Upper lobe of left lung (tissue), 6 donors: ENCODE measurements at regions not wholly inside any gene's neighbourhood (a gene's known extent, or its start where the extent isn't known, plus 50 kb on each side); places are given as distances from the start of the nearest gene placed in this dataset.
A peak's percentile ranks its signal among the peaks of the same experiment; 100 is the strongest.

Source experiments
- ATAC-seq, 2 donors: fragments of 200-7000 bp; cut with Tn5 transposase; one replicate each; pipeline ENCODE4 v1.9.1; 2022; ENCODE audit warnings: mild to moderate bottlenecking in 2 of 2, moderate library complexity in 2 of 2; ENCODE audit not compliant: low FRiP score in 2 of 2
- DNase-seq, 2 donors: peaks; one replicate each; pipeline ENCODE4 v3.0.0-alpha.2; 2019 to 2020
- H3K27ac ChIP-seq, 4 donors: fragments of 200-600 bp; sonication (generic); one replicate each; pipeline ENCODE4 v1.5.1; 2016 to 2019
- H3K27me3 ChIP-seq, 4 donors: fragments of 200-600 bp; sonication (generic); one replicate each; pipeline ENCODE4 v1.5.1; 2017 to 2019
- H3K36me3 ChIP-seq, 4 donors: fragments of 200-600 bp; sonication (generic); one replicate each; pipeline ENCODE4 v1.5.1; 2016 to 2019
- H3K4me1 ChIP-seq, 4 donors: fragments of 200-600 bp; sonication (generic); one replicate each; pipeline ENCODE4 v1.5.1; 2018 to 2019
- H3K4me3 ChIP-seq, 4 donors: fragments of 200-600 bp; sonication (generic); one replicate each; pipeline ENCODE4 v1.5.1; 2017 to 2019; ENCODE audit warnings: mild to moderate bottlenecking in 2 of 4, moderate library complexity in 1 of 4
- H3K9me3 ChIP-seq, 4 donors: fragments of 200-600 bp; sonication (generic); one replicate each; pipeline ENCODE4 v1.5.1; 2018 to 2019
- CTCF ChIP-seq, 6 experiments: fragments of 450-650 bp in 4 of 6; fragments of 200-600 bp in 2 of 6; sonication (generic) in 2 of 6; IDR thresholded peaks; one replicate each; pipeline ENCODE4 v1.5.1; 2016 to 2019; ENCODE audit warnings: antibody characterized with exemption in 6 of 6
- EP300 ChIP-seq, 4 donors: sonication (generic); formaldehyde crosslinking; IDR thresholded peaks; one replicate each; pipeline ENCODE4 v1.5.1; 2017; ENCODE audit warnings: antibody characterized with exemption in 4 of 4, control low read depth in 2 of 4
- POLR2A ChIP-seq, 4 donors: fragments of 450-650 bp; IDR thresholded peaks; one replicate each; pipeline ENCODE4 v1.5.1; 2016 to 2017; ENCODE audit warnings: antibody characterized with exemption in 4 of 4, mild to moderate bottlenecking in 2 of 4
- POLR2AphosphoS5 ChIP-seq, 2 donors: sonication (generic); formaldehyde crosslinking; IDR thresholded peaks; one replicate each; pipeline ENCODE4 v1.5.1; 2017; ENCODE audit warnings: antibody characterized with exemption in 2 of 2
- WGBS, 2 donors: methylation state at CpG; one replicate each; pipeline ENCODE4 v1.1.5; 2017 to 2018; 5-methylcytosine and 5-hydroxymethylcytosine counted together
- donor health status: DM: no; HTN: no; CAD: no; lungs with moderate emphysema.
- donor health status: DM: no; HTN: yes; CAD: no; lungs with severe emphysema.

DNA sequence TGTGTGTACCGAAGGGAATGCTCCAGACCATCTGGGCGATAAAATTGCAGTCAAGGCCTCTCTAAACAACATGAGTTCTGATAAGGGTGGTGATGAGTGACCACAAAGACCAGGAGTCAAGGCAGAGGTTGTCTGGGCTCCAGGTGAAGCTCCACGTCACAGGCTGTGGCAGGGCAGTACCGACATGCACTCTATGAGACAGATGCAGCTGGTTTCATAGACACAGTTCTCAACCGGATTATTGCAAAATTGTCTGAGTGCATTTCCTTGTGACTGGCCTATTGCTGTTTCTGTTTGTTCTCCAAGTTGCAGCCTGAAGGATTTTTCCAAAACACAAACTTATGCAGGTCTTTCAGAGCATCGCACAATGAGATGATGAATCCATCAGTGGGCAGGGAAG is 157.5 kb upstream of the HES1 start:
- no peak for ATAC-seq
- H3K4me3 ChIP-seq: no peak overlapping the region
- WGBS, 2 donors: 69 to 78% methylated on average over 6 of the region's 6 CpGs
- TF ChIP-seq POLR2AphosphoS5 (IDR thresholded peaks at IDR 0.05) (no peak), POLR2A (IDR thresholded peaks at IDR 0.05) (no peak), CTCF (IDR thresholded peaks at IDR 0.05) (no peak), EP300 (IDR thresholded peaks at IDR 0.05) (no peak)
- H3K9me3 ChIP-seq: no peaks in the 10 kb centered on the region
- H3K36me3 ChIP-seq: no peaks in the 10 kb centered on the region
- DNase-seq: no peak
- H3K27me3 ChIP-seq: no peaks in the 10 kb centered on the region
- peaks cover 21 to 45% (median 26%) of the 10 kb centered on the region in 4 donors for H3K4me1 ChIP-seq
- H3K27ac ChIP-seq: no peak overlapping the region

GRCh38 chr3:193980326-193980725 is 155.6 kb upstream of the HES1 start:
- H3K27me3 ChIP-seq: no peaks in the 10 kb centered on the region
- 86 to 89% methylated on average over 7 of the region's 7 CpGs for WGBS, 2 donors
- H3K9me3 ChIP-seq: no peaks in the 10 kb centered on the region
- no peak overlapping the region for H3K27ac ChIP-seq
- H3K4me1 ChIP-seq: peaks cover 10 to 33% (median 29%) of the 10 kb centered on the region in 4 donors
- no peaks in the 10 kb centered on the region for H3K36me3 ChIP-seq
- no peak overlapping the region for H3K4me3 ChIP-seq
- no peak for DNase-seq
- TF ChIP-seq POLR2A (IDR thresholded peaks at IDR 0.05) (no peak), POLR2AphosphoS5 (IDR thresholded peaks at IDR 0.05) (no peak), CTCF (IDR thresholded peaks at IDR 0.05) (no peak), EP300 (IDR thresholded peaks at IDR 0.05) (no peak)
- ATAC-seq: no peak

DNA sequence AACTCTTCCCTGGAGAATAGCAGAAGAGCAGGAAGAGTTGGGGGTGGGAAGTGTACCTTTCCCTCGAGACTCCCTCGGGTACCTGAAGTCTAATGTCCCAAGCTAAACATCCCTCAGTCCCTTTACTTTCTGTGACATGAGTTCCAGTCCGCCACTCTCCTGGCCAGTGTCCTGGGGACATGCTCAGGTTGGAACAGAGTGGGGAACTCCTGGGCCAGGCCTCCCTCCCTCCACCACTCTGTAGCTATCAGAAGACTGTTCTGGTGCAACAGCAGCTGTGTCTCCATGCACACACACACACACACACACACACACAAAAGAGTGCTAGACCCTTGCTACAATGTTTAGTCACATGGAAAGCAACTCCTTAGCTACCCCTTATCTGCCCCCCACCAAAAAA is 155.0 kb upstream of the HES1 start:
- H3K36me3 ChIP-seq: no peaks in the 10 kb centered on the region
- no peak overlapping the region for H3K27ac ChIP-seq
- WGBS, 2 donors: 82 to 94% methylated on average over 2 to 3 of the region's 3 CpGs
- H3K4me3 ChIP-seq: no peak overlapping the region
- no peak for DNase-seq
- H3K27me3 ChIP-seq: no peaks in the 10 kb centered on the region
- peaks cover 10 to 34% (median 29%) of the 10 kb centered on the region in 4 donors for H3K4me1 ChIP-seq
- no peak for ATAC-seq
- H3K9me3 ChIP-seq: no peaks in the 10 kb centered on the region
- TF ChIP-seq POLR2A (IDR thresholded peaks at IDR 0.05) (no peak), EP300 (IDR thresholded peaks at IDR 0.05) (no peak), POLR2AphosphoS5 (IDR thresholded peaks at IDR 0.05) (no peak), CTCF (IDR thresholded peaks at IDR 0.05) (no peak)

- Histone ChIP-seq H3K4me1 (peaks cover 10 to 34% (median 29%) of the 10 kb centered on the region in 4 donors), H3K27ac (peak overlapping the region in 1 of 4 donors; percentile 1), H3K9me3 (no peaks in the 10 kb centered on the region), H3K4me3 (no peak overlapping the region), H3K36me3 (no peaks in the 10 kb centered on the region), H3K27me3 (no peaks in the 10 kb centered on the region)
- DNase-seq (no peak), ATAC-seq (no peak)
- TF ChIP-seq POLR2AphosphoS5 (IDR thresholded peaks at IDR 0.05) (no peak), EP300 (IDR thresholded peaks at IDR 0.05) (no peak), POLR2A (IDR thresholded peaks at IDR 0.05) (no peak), CTCF (IDR thresholded peaks at IDR 0.05) (no peak)
- WGBS, 2 donors: 79 to 85% methylated on average over 4 of the region's 4 CpGs
Measured at GRCh38 chr3:193981504-193981903, 154.4 kb upstream of the HES1 start.

GRCh38 chr3:193982258-193982659 is 153.7 kb upstream of the HES1 start:
- Histone ChIP-seq H3K9me3 (no peaks in the 10 kb centered on the region), H3K27me3 (no peaks in the 10 kb centered on the region), H3K4me1 (peaks cover 10 to 34% (median 32%) of the 10 kb centered on the region in 4 donors), H3K36me3 (no peaks in the 10 kb centered on the region), H3K27ac (peak overlapping the region in 1 of 4 donors; percentile 1), H3K4me3 (no peak overlapping the region)
- 54 to 60% methylated on average over 2 to 11 of the region's 11 CpGs for WGBS, 2 donors
- DNase-seq: peak; percentile 71 to 89
- ATAC-seq: peak; percentile 69 to 79
- TF ChIP-seq CTCF (IDR thresholded peaks at IDR 0.05) (no peak), POLR2AphosphoS5 (IDR thresholded peaks at IDR 0.05) (peak; percentile 27 to 69), POLR2A (IDR thresholded peaks at IDR 0.05) (no peak), EP300 (IDR thresholded peaks at IDR 0.05) (peak in 2 of 4 donors; percentile 42)
